PC-9 (cell line): ENCODE measurements at regions not wholly inside any gene's neighbourhood (a gene's known extent, or its start where the extent isn't known, plus 50 kb on each side); places are given as distances from the start of the nearest gene placed in this dataset.

ENCODE experiments used
- BruUV-seq: library from RNA; stranded (reverse); fragments of 400-500 nt; replicated peaks from 2 replicates; lab custom pipeline; 2021; lab: Mats Ljungman, UMichigan
- CTCF ChIA-PET: fragments of 300-600 bp; sonication (Branson Sonifier 250); formaldehyde crosslinking; loops from one replicate; lab custom pipeline; 2022; ENCODE audit warnings: antibody characterized with exemption; lab: Charles Lee
- POLR2A ChIA-PET: fragments of 300-600 bp; sonication (Branson Sonifier 250); formaldehyde crosslinking; loops from one replicate; lab custom pipeline; 2022; ENCODE audit warnings: antibody characterized with exemption; ENCODE audit not compliant: unreplicated experiment; lab: Charles Lee
- DNase-seq, 2 experiments: peaks; one replicate each; pipeline versions ENCODE4 v3.0.0 to v3.0.0-alpha.2; 2015 to 2022; ENCODE audit warnings: mixed read lengths in 1 of 2
- H2AFZ ChIP-seq: fragments of 200-600 bp; sonication (generic); 2 replicates; pipeline ENCODE4 v1.8.1; 2017; ENCODE audit warnings: antibody characterized with exemption
- H3F3A ChIP-seq: fragments of 200-600 bp; sonication (generic); 2 replicates; pipeline ENCODE4 v1.8.1; 2017; ENCODE audit warnings: antibody characterized with exemption, mild to moderate bottlenecking, low read depth; ENCODE audit not compliant: insufficient read depth
- H3K27ac ChIP-seq: fragments of 200-600 bp; sonication (generic); 2 replicates; pipeline ENCODE4 v1.6.1; 2016; ENCODE audit warnings: mixed run types
- H3K27me3 ChIP-seq: fragments of 200-600 bp; sonication (generic); 2 replicates; pipeline ENCODE4 v1.6.1; 2016; ENCODE audit warnings: low read depth, mixed run types; ENCODE audit not compliant: insufficient read depth
- H3K36me3 ChIP-seq: fragments of 200-600 bp; sonication (generic); 2 replicates; pipeline ENCODE4 v1.6.1; 2016; ENCODE audit warnings: low read depth, mixed run types
- H3K4me1 ChIP-seq: fragments of 200-600 bp; sonication (generic); replicated peaks from 2 replicates; pipeline ENCODE4 v1.6.1; 2016; ENCODE audit warnings: mixed run types; ENCODE audit not compliant: insufficient read depth
- H3K4me2 ChIP-seq: fragments of 200-600 bp; sonication (generic); 2 replicates; pipeline ENCODE4 v1.6.1; 2017; ENCODE audit warnings: mixed run types
- H3K4me3 ChIP-seq: fragments of 200-600 bp; sonication (generic); 2 replicates; pipeline ENCODE4 v1.6.1; 2016; ENCODE audit warnings: mixed run types
- H3K79me2 ChIP-seq: fragments of 200-600 bp; sonication (generic); 2 replicates; pipeline ENCODE4 v1.6.1; 2017; ENCODE audit warnings: low read depth, mixed run types
- H3K9me2 ChIP-seq: fragments of 200-600 bp; sonication (generic); 2 replicates; pipeline ENCODE4 v1.8.1; 2017; ENCODE audit warnings: mild to moderate bottlenecking; ENCODE audit not compliant: insufficient read depth
- H3K9me3 ChIP-seq: fragments of 200-600 bp; sonication (generic); 2 replicates; pipeline ENCODE4 v1.8.1; 2016; ENCODE audit warnings: low read depth; ENCODE audit not compliant: insufficient read depth
- H4K20me1 ChIP-seq: fragments of 200-600 bp; sonication (generic); 2 replicates; pipeline ENCODE4 v1.8.1; 2017; ENCODE audit not compliant: insufficient read depth
- EZH2 ChIP-seq: fragments of 200-600 bp; sonication (generic); IDR thresholded peaks from 2 replicates; pipeline ENCODE4 v1.8.0; 2017; ENCODE audit warnings: antibody characterized with exemption, low read depth
- intact Hi-C: fragments of 100-400 bp; cut with micrococcal nuclease; formaldehyde crosslinking; loops from one replicate; pipeline ENCODE4 v1.10.0; 2022; ENCODE audit not compliant: unreplicated experiment
- TF ChIP-seq, protein P1 (sequence below): fragments of 200-600 bp; sonication (generic); conservative IDR thresholded peaks from 2 replicates; pipeline ENCODE4 v1.6.1; 2017; ENCODE audit warnings: mixed run types, antibody characterized with exemption, mild to moderate bottlenecking, moderate library complexity

DNA sequence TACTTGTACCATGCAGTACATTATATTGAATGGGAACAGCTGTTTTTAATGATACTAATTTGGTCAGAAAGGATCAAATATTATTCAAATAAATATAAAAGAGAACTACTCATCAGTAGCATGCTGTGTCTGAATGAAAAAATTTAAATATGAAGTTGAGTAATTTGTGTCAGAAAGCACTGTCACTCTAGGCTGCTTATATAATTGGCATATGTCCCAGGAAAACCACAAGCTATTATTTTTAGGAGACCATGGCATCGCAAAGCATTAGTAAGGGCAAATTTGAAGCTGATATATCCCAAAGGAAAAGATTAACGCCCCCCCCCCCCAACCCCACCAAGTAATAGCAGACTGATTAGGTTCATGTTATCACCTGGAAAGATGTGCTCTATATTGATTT lies 388.5 kb upstream of the SPANXN4 start:
- H3K79me2 ChIP-seq = no peaks in the 10 kb centered on the region
- no peak overlapping the region for H3K4me3 ChIP-seq
- H3F3A ChIP-seq = no peaks in the 10 kb centered on the region
- no peak overlapping the region for H2AFZ ChIP-seq
- no peak overlapping the region for H3K4me2 ChIP-seq
- H3K9me3 ChIP-seq = no peaks in the 10 kb centered on the region
- no peak overlapping the region for H3K27ac ChIP-seq
- no TSS peak for BruUV-seq
- no peaks in the 10 kb centered on the region for H4K20me1 ChIP-seq
- intact Hi-C loops = no loop called here
- H3K4me1 ChIP-seq = no peaks in the 10 kb centered on the region
- H3K36me3 ChIP-seq = no peaks in the 10 kb centered on the region
- ChIA-PET POLR2A (no interaction called here), CTCF (no interaction called here)
- H3K27me3 ChIP-seq = no peaks in the 10 kb centered on the region
- TF ChIP-seq, protein P1, sequence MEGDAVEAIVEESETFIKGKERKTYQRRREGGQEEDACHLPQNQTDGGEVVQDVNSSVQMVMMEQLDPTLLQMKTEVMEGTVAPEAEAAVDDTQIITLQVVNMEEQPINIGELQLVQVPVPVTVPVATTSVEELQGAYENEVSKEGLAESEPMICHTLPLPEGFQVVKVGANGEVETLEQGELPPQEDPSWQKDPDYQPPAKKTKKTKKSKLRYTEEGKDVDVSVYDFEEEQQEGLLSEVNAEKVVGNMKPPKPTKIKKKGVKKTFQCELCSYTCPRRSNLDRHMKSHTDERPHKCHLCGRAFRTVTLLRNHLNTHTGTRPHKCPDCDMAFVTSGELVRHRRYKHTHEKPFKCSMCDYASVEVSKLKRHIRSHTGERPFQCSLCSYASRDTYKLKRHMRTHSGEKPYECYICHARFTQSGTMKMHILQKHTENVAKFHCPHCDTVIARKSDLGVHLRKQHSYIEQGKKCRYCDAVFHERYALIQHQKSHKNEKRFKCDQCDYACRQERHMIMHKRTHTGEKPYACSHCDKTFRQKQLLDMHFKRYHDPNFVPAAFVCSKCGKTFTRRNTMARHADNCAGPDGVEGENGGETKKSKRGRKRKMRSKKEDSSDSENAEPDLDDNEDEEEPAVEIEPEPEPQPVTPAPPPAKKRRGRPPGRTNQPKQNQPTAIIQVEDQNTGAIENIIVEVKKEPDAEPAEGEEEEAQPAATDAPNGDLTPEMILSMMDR = no peak
- TF ChIP-seq EZH2 = no peak
- H3K9me2 ChIP-seq = no peaks in the 10 kb centered on the region
- no peak for DNase-seq

DNA sequence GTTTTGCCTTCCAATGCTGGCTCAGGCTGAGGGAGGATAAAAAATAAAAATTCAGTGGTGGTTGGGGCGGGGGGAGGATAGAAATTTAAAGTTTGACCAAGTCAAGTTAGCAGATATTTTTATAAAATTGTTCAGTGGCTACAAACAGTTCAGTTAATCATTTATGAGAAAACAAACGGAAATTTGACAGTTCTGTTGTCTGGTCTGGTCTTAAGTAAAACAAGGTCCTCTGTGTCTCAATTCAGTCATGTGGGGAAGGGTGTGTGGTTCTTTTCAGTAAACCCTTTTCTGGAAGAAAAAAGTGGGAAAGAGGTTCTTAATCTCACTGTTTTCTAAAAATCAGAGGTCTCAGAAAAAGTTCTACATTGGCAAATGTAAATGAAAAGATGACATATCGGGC lies 409.1 kb upstream of the SPANXN4 start:
- no peak for DNase-seq
- TF ChIP-seq EZH2 = no peak
- TF ChIP-seq, protein P1 = no peak
- Histone ChIP-seq H3K27ac (no peak overlapping the region), H3K4me1 (no peaks in the 10 kb centered on the region), H4K20me1 (no peaks in the 10 kb centered on the region), H3K9me3 (no peaks in the 10 kb centered on the region), H2AFZ (no peak overlapping the region), H3K79me2 (no peaks in the 10 kb centered on the region), H3K4me3 (no peak overlapping the region), H3K4me2 (no peak overlapping the region), H3K27me3 (no peaks in the 10 kb centered on the region), H3K9me2 (no peaks in the 10 kb centered on the region), H3F3A (no peaks in the 10 kb centered on the region), H3K36me3 (no peaks in the 10 kb centered on the region)
- ChIA-PET POLR2A (no interaction called here), CTCF (no interaction called here)
- intact Hi-C loops = no loop called here
- BruUV-seq = no TSS peak

DNA sequence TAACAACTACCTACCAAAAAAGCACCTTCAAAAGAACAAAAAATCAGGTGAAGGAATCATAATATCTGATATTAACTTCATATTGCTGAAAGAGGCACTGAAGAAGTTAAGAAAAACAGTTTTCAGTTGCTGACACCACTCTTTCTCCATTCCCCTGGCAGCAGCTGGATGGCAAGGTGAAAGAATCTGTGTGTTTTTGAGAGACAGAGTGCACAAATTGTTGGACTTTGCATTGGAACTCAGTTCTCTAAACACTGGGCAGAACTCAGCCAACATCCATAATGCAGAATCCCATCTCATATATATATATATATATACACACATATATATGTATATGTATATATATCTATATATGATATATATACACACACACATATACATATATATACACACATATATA lies 408.3 kb upstream of the MAGEC2 start:
- H3F3A ChIP-seq = no peaks in the 10 kb centered on the region
- H3K36me3 ChIP-seq = no peaks in the 10 kb centered on the region
- no peak overlapping the region for H3K4me3 ChIP-seq
- ChIA-PET CTCF (no interaction called here), POLR2A (no interaction called here)
- no peaks in the 10 kb centered on the region for H3K4me1 ChIP-seq
- no peak overlapping the region for H2AFZ ChIP-seq
- intact Hi-C loops = no loop called here
- H3K27me3 ChIP-seq = no peaks in the 10 kb centered on the region
- H3K4me2 ChIP-seq = no peak overlapping the region
- BruUV-seq = no TSS peak
- H3K27ac ChIP-seq = no peak overlapping the region
- no peaks in the 10 kb centered on the region for H3K9me3 ChIP-seq
- DNase-seq = no peak
- no peaks in the 10 kb centered on the region for H4K20me1 ChIP-seq
- no peaks in the 10 kb centered on the region for H3K79me2 ChIP-seq
- TF ChIP-seq EZH2 = no peak
- TF ChIP-seq, protein P1 = no peak
- no peaks in the 10 kb centered on the region for H3K9me2 ChIP-seq
